ENCODE measurements at regions not wholly inside any gene's neighbourhood (a gene's known extent, or its start where the extent isn't known, plus 50 kb on each side); places are given as distances from the start of the nearest gene placed in this dataset.
"Not testable (repeated sequence)": the region's sequence is repeated elsewhere in the genome, so short reads cannot be mapped to it uniquely, and the experiment has no call there.

DNA sequence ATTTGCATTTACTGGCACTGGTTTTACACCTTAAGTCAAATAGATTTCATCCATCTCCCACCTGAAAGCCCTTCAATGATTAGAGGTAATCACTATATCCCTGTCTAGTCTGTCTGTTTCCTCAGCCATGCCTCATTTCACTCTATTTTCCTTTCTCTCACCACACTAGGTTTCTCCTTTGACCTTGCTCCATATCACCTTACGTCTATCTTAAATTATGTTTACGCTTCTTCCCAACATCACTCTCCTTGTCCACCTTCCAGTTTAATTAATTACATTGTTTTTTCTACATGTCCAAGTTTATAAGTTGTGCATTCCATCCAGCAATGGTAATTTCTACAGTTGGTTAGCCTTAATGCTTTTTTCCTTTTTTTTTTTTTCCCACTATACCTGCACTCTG lies 396.7 kb upstream of the PDZRN3 start:
- Histone ChIP-seq H3K9me3 (ENCODE audit: low read length) (no peaks in the 10 kb centered on the region), H3K4me3 (ENCODE audit: low read length) (no peak overlapping the region), H3K27me3 (ENCODE audit: insufficient read depth, low read length) (no peaks in the 10 kb centered on the region), H2AFZ (ENCODE audit: low read depth, low read length) (no peak overlapping the region), H3K4me1 (ENCODE audit: insufficient read depth, low read length) (no peaks in the 10 kb centered on the region), H3K36me3 (ENCODE audit: insufficient read depth, low read length) (no peaks in the 10 kb centered on the region)

DNA sequence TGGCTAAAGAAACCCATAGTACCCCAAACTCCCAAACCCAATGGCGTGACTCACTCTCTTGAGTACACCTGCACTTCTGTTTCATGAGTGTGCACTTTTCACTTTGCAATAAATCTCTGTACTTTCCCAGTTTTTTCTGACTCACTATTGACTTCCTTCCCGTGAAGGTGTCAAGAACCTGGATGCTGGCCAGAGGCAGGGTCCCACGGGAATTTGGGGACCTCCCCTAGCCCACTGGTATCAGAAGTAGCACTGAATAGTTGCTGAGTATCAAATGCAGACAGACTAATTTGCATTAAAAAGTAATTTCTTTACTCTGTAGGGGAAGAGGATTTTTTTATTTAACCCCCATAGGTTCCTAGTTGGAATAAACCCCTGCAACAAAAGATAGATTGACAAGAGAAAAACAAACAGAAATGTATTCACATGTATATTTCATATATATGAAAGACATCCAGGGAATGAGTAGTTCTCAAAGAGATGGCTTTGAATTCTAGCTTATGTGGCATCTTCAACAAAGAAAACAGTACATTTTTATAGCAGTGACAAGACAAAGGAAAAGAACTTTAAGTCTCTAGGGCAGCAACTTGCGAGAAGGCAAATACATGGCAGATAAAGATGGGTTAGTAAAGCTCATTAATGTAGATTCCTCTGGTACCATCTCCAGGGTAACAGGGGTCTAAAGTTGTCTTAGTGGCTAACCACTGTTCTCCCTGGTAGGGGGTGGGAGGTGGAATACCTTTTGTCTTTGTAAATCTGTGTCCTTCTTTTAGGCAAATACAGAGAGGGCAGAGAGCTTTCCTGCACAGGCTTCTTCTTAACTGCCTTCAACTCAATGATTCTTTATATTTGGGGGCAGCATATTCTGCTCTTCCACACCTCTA lies 385.5 kb upstream of the PDZRN3 start:
- Histone ChIP-seq H3K9me3 (ENCODE audit: low read length) (no peaks in the 10 kb centered on the region), H2AFZ (ENCODE audit: low read depth, low read length) (no peak overlapping the region), H3K4me3 (ENCODE audit: low read length) (no peak overlapping the region), H3K4me1 (ENCODE audit: insufficient read depth, low read length) (peaks cover 27% of the 10 kb centered on the region), H3K36me3 (ENCODE audit: insufficient read depth, low read length) (no peaks in the 10 kb centered on the region), H3K27me3 (ENCODE audit: insufficient read depth, low read length) (no peaks in the 10 kb centered on the region)

DNA sequence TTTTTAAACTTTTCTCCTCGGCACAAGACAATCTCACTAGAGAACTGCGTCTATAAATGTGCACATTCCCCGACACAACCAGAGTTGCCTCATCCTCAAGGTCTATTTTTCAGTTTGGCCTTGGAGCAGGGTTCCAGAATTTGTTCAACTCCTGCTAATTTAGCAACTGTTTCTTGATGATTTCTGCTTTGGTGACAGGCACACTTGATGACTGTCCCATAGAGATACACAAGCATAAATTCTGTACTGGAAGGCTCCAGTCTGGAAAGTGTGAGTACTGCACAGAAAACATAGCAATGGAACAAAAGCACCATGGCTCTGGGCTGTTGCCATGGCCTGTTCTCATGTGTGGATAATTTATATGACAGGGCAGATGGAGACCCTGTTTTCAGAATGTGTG lies 379.6 kb upstream of the PDZRN3 start:
- Histone ChIP-seq H3K9me3 (ENCODE audit: low read length) (no peaks in the 10 kb centered on the region), H3K36me3 (ENCODE audit: insufficient read depth, low read length) (no peaks in the 10 kb centered on the region), H3K27me3 (ENCODE audit: insufficient read depth, low read length) (no peaks in the 10 kb centered on the region), H3K4me1 (ENCODE audit: insufficient read depth, low read length) (peaks cover 3% of the 10 kb centered on the region), H2AFZ (ENCODE audit: low read depth, low read length) (no peak overlapping the region), H3K4me3 (ENCODE audit: low read length) (no peak overlapping the region)

DNA sequence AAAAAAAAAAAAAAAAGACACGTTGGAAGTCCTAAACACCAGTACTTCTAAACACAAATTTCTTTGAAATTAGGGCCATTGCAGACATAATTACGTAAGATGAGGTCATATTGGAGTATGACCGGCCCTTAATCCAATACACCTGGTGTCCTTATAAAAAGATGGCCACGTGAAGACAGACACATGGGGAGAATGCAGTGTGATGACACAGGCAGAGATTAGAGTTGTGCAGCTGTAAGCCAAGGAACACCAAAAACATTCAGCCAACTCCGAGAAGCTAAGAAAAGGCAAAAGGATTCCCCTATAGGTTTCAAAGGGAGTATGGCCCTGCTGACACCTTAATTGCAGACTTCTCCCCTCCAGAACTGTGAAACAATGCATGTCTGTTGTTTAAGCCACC lies 379.0 kb upstream of the PDZRN3 start:
- H3K4me3 ChIP-seq (ENCODE audit: low read length) = no peak overlapping the region
- no peaks in the 10 kb centered on the region for H3K9me3 ChIP-seq (ENCODE audit: low read length)
- H3K4me1 ChIP-seq (ENCODE audit: insufficient read depth, low read length) = no peaks in the 10 kb centered on the region
- H3K36me3 ChIP-seq (ENCODE audit: insufficient read depth, low read length) = no peaks in the 10 kb centered on the region
- H3K27me3 ChIP-seq (ENCODE audit: insufficient read depth, low read length) = no peaks in the 10 kb centered on the region
- no peak overlapping the region for H2AFZ ChIP-seq (ENCODE audit: low read depth, low read length)

DNA sequence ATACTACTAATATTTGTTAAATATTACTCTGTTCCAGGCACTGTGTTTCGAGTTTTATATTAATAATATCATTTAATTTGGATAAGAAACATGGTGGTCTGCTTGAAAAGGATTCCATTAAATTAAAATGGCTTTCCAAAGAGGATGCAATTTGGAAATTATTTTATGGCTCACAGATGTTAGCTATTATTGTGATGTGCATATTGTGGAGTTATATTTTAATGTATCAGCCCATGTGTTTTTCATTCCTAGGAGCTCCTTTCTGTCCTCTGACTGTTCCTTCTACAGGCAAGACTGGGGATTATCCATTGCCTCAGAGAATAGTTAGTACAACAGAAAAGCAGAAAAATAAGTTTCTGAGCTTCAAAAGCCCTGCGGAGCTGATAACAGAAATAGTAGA lies 376.7 kb upstream of the PDZRN3 start:
- no peaks in the 10 kb centered on the region for H3K27me3 ChIP-seq (ENCODE audit: insufficient read depth, low read length)
- no peaks in the 10 kb centered on the region for H3K36me3 ChIP-seq (ENCODE audit: insufficient read depth, low read length)
- no peak overlapping the region for H2AFZ ChIP-seq (ENCODE audit: low read depth, low read length)
- no peaks in the 10 kb centered on the region for H3K4me1 ChIP-seq (ENCODE audit: insufficient read depth, low read length)
- H3K9me3 ChIP-seq (ENCODE audit: low read length) = no peaks in the 10 kb centered on the region
- H3K4me3 ChIP-seq (ENCODE audit: low read length) = no peak overlapping the region

DNA sequence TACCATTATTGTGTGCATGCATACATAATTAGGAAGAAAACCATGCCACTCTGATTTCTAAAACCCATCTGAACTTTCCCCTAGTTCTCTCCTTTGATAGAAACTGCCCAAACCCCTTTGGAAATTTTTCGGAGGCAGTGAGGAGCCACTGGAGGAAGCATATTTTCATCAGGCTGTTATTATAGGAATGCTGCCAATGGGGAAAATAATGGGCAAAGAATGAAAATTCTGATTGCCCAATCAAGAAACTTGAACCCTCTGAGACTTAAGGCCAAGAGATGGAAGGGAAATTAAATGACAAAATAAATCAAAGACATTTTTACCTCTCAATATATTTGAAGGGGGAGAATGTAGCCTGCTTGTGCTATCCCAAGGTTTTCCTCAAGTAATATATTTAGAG lies 376.0 kb upstream of the PDZRN3 start:
- H2AFZ ChIP-seq (ENCODE audit: low read depth, low read length) = no peak overlapping the region
- H3K9me3 ChIP-seq (ENCODE audit: low read length) = no peaks in the 10 kb centered on the region
- no peak overlapping the region for H3K4me3 ChIP-seq (ENCODE audit: low read length)
- H3K36me3 ChIP-seq (ENCODE audit: insufficient read depth, low read length) = no peaks in the 10 kb centered on the region
- no peaks in the 10 kb centered on the region for H3K27me3 ChIP-seq (ENCODE audit: insufficient read depth, low read length)
- H3K4me1 ChIP-seq (ENCODE audit: insufficient read depth, low read length) = no peaks in the 10 kb centered on the region

DNA sequence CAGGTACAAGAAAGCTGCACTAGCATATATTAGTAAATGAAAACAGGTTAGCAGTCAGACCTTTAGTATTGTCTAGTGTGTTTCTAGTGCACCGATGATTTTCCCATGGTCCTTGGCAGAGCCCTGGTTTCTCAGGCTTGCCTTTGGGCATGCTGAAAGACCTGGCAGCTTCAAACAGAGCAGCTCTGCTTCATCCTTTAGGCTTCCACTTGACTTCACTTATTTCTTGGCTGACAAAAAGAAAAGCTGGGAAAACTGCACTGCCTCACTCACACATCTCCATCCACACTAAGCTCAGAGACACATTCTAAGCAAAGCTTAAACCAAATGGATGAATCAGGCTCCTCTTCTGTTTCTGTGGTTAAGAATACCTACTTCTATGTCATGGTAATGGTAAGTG lies 374.8 kb upstream of the PDZRN3 start:
- no peaks in the 10 kb centered on the region for H3K4me1 ChIP-seq (ENCODE audit: insufficient read depth, low read length)
- no peaks in the 10 kb centered on the region for H3K27me3 ChIP-seq (ENCODE audit: insufficient read depth, low read length)
- no peak overlapping the region for H2AFZ ChIP-seq (ENCODE audit: low read depth, low read length)
- no peaks in the 10 kb centered on the region for H3K36me3 ChIP-seq (ENCODE audit: insufficient read depth, low read length)
- H3K9me3 ChIP-seq (ENCODE audit: low read length) = no peaks in the 10 kb centered on the region
- H3K4me3 ChIP-seq (ENCODE audit: low read length) = no peak overlapping the region

DNA sequence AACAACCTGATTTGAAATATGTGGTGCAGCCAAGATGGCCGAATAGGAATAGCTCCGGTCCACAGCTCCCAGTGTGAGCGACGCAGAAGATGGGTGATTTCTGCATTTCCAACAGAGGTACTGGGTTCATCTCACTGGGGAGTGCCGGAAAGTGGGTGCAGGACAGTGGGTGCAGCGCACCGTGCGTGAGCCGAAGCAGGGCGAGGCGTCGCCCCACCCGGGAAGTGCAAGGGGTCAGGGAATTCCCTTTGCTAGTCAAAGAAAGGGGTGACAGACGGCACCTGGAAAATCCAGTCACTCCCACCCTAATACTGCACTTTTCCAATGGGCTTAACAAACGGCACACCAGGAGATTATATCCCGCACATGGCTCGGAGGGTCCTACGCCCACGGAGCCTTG lies 365.9 kb upstream of the PDZRN3 start:
- H3K36me3 ChIP-seq (ENCODE audit: insufficient read depth, low read length); H3K4me3 ChIP-seq (ENCODE audit: low read length); H3K27me3 ChIP-seq (ENCODE audit: insufficient read depth, low read length); H3K9me3 ChIP-seq (ENCODE audit: low read length); H2AFZ ChIP-seq (ENCODE audit: low read depth, low read length); H3K4me1 ChIP-seq (ENCODE audit: insufficient read depth, low read length): not testable (repeated sequence)

DNA sequence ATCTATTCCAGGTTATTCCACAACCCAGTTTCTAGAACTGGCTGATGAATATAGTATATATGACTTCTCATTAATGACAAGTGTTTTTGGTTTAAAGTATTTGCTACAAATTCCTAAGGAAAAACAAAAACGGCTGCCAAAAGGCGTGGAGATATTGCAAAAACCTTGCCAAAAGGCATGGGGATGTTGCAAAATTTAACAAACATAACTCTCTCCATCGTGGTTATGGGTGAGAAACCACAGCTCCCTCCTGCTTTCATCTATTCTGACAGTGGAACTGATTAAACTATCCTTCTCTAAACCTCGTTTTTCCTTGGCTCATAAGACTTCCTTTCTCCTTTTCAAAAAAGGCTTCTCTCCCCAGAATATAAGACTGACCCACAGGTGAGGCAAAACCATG lies 342.0 kb upstream of the PDZRN3 start:
- Histone ChIP-seq H3K36me3 (ENCODE audit: insufficient read depth, low read length) (no peaks in the 10 kb centered on the region), H3K9me3 (ENCODE audit: low read length) (no peaks in the 10 kb centered on the region), H3K4me1 (ENCODE audit: insufficient read depth, low read length) (no peaks in the 10 kb centered on the region), H2AFZ (ENCODE audit: low read depth, low read length) (no peak overlapping the region), H3K4me3 (ENCODE audit: low read length) (no peak overlapping the region), H3K27me3 (ENCODE audit: insufficient read depth, low read length) (no peaks in the 10 kb centered on the region)

DNA sequence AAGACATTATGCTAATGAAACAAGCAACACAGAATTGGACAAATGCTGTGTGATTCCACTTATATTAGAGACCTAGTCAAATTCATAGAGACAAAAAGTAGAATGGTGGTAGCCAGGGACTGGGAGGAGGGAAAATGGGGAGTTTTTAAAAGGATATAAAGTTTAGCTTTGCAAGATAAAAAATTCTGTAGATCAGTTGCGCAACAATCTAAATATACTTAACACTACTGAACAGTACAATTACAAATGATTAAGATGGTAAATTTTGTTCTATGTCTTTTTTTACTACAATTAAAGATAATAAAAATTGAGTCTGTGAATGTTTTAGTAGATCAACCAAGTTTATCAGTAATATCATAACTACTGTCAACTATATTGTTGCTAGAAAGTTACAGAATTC lies 340.1 kb upstream of the PDZRN3 start:
- Histone ChIP-seq H3K36me3 (ENCODE audit: insufficient read depth, low read length) (no peaks in the 10 kb centered on the region), H3K4me3 (ENCODE audit: low read length) (no peak overlapping the region), H2AFZ (ENCODE audit: low read depth, low read length) (no peak overlapping the region), H3K27me3 (ENCODE audit: insufficient read depth, low read length) (no peaks in the 10 kb centered on the region), H3K9me3 (ENCODE audit: low read length) (no peaks in the 10 kb centered on the region), H3K4me1 (ENCODE audit: insufficient read depth, low read length) (no peaks in the 10 kb centered on the region)

DNA sequence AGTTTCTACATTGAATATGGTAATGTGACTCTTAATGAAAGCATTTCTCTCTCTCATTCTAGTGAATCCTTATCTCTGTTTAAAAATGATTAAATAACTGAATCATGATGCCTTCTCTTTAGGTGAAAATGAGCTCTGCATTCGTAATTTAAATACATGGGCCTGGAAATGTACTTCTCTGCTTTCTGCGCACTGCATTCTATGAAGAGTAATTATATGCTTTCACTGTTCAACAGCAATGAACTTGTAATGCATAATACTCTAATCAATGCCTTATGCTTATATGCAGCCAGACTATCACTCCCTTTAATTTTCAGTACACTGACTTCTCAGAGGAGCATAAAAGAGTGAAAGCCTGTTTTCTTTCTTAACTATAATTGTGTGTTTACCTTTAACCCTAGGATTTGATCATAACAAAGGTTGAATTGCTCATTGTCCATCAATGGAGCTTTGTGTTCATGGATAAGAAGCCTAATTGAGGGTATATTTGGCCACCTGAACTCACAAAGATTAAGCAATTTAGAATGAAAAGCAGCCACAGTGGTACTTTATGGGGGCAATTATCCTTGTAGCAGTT lies 330.8 kb upstream of the PDZRN3 start:
- H3K27me3 ChIP-seq (ENCODE audit: insufficient read depth, low read length) = no peaks in the 10 kb centered on the region
- no peak overlapping the region for H3K4me3 ChIP-seq (ENCODE audit: low read length)

DNA sequence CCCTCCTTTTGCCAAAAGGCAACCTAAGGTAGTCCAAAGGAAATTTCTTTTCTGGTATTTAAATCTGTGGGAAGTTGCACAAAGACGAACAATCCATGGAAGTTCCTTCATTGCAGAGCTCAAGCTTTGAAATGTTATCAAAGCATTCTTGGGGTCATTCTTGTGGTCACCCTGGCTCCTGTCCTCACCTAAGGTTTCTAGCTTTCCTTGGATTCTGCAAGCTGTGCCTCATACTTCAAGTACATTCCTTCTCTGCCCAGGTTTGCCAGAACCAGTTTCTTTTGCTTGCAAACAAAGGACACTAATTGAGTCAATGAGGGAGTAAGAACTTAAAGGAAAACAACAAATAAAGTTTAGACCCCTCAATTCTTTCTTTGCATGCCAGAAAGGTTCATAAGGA lies 329.8 kb upstream of the PDZRN3 start:
- no peaks in the 10 kb centered on the region for H3K9me3 ChIP-seq (ENCODE audit: low read length)
- peaks cover 34% of the 10 kb centered on the region for H3K4me1 ChIP-seq (ENCODE audit: insufficient read depth, low read length)
- no peaks in the 10 kb centered on the region for H3K27me3 ChIP-seq (ENCODE audit: insufficient read depth, low read length)
- no peak overlapping the region for H3K4me3 ChIP-seq (ENCODE audit: low read length)
- no peaks in the 10 kb centered on the region for H3K36me3 ChIP-seq (ENCODE audit: insufficient read depth, low read length)
- H2AFZ ChIP-seq (ENCODE audit: low read depth, low read length) = no peak overlapping the region

More for the DNA sequence above, 330.8 kb upstream of the PDZRN3 start:
- H2AFZ ChIP-seq (ENCODE audit: low read depth, low read length) = no peak overlapping the region
- no peaks in the 10 kb centered on the region for H3K36me3 ChIP-seq (ENCODE audit: insufficient read depth, low read length)
- peaks cover 23% of the 10 kb centered on the region for H3K4me1 ChIP-seq (ENCODE audit: insufficient read depth, low read length)
- H3K9me3 ChIP-seq (ENCODE audit: low read length) = no peaks in the 10 kb centered on the region

DNA sequence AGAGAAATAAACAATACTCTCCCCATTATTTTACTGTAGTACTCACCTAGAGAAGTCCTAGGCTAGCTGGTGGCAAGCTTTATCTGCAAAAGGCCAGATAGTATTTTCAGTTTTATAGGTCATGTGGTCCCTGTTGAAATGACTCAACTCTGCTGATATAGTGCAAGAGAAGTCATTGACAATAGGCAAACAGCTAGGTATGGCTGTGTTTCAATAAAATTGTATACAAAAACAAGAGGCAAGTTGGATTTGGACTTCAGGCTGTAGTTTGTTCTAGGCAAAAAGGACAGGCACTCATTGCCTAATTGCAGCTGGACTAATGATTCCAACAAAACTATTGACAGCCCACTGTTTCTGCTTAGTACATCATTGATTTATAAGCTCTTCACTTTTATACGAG lies 328.0 kb upstream of the PDZRN3 start:
- no peak overlapping the region for H2AFZ ChIP-seq (ENCODE audit: low read depth, low read length)
- peaks cover 40% of the 10 kb centered on the region for H3K4me1 ChIP-seq (ENCODE audit: insufficient read depth, low read length)
- no peaks in the 10 kb centered on the region for H3K27me3 ChIP-seq (ENCODE audit: insufficient read depth, low read length)
- H3K4me3 ChIP-seq (ENCODE audit: low read length) = no peak overlapping the region
- H3K36me3 ChIP-seq (ENCODE audit: insufficient read depth, low read length) = no peaks in the 10 kb centered on the region
- H3K9me3 ChIP-seq (ENCODE audit: low read length) = no peaks in the 10 kb centered on the region

All from neuron (in vitro differentiated cells).